Esophagus squamous epithelium (tissue), 5 donors: ENCODE measurements at regions not wholly inside any gene's neighbourhood (a gene's known extent, or its start where the extent isn't known, plus 50 kb on each side); places are given as distances from the start of the nearest gene placed in this dataset.

Experiments used
- DNase-seq: peaks from one replicate; lab custom pipeline; 2025; lab: John Stamatoyannopoulos, UW
- H3K27ac ChIP-seq, 4 donors: fragments of 200-600 bp; sonication (generic); one replicate each; pipeline ENCODE4 v1.5.1; 2016 to 2019; ENCODE audit warnings: mild to moderate bottlenecking in 1 of 4
- H3K27me3 ChIP-seq, 4 donors: fragments of 200-600 bp; sonication (generic); 1 replicate in 3 of 4; 2 replicates in 1 of 4; pipeline versions ENCODE4 v1.5.1 to v1.6.0; 2017 to 2021; ENCODE audit warnings: antibody characterized with exemption in 1 of 4
- H3K36me3 ChIP-seq, 3 donors: fragments of 200-600 bp; sonication (generic); one replicate each; pipeline ENCODE4 v1.5.1; 2016 to 2019
- H3K4me1 ChIP-seq, 3 donors: fragments of 200-600 bp; sonication (generic); one replicate each; pipeline ENCODE4 v1.5.1; 2017 to 2019
- H3K4me3 ChIP-seq, 4 donors: fragments of 200-600 bp; sonication (generic); 1 replicate in 3 of 4; 2 replicates in 1 of 4; pipeline ENCODE4 v1.5.1; 2016 to 2019; ENCODE audit warnings: mild to moderate bottlenecking in 2 of 4, moderate library complexity in 1 of 4
- H3K9me3 ChIP-seq, 3 donors: fragments of 200-600 bp; sonication (generic); one replicate each; pipeline ENCODE4 v1.5.1; 2016 to 2019
- POLR2A ChIP-seq, 4 donors: fragments of 450-650 bp; IDR thresholded peaks; one replicate each; pipeline ENCODE4 v1.6.1; 2017; ENCODE audit warnings: antibody characterized with exemption in 4 of 4, mild to moderate bottlenecking in 4 of 4, moderate library complexity in 3 of 4
- WGBS, 2 donors: methylation state at CpG; one replicate each; pipeline ENCODE4 v1.1.5; 2018; 5-methylcytosine and 5-hydroxymethylcytosine counted together
- intact Hi-C: fragments of 100-400 bp; cut with DNase I; formaldehyde crosslinking; loops from one replicate; pipeline ENCODE4 v1.15.0; 2022
- TF ChIP-seq, protein P1 (sequence below), 6 experiments: fragments of 450-650 bp in 4 of 6; fragments of 200-600 bp in 2 of 6; sonication (generic) in 2 of 6; IDR thresholded peaks; one replicate each; pipeline ENCODE4 v1.5.1; 2016 to 2019; ENCODE audit warnings: antibody characterized with exemption in 6 of 6, mild to moderate bottlenecking in 4 of 6, moderate library complexity in 4 of 6
- donor health status: DM: yes; HTN: yes; CAD: no.

DNA sequence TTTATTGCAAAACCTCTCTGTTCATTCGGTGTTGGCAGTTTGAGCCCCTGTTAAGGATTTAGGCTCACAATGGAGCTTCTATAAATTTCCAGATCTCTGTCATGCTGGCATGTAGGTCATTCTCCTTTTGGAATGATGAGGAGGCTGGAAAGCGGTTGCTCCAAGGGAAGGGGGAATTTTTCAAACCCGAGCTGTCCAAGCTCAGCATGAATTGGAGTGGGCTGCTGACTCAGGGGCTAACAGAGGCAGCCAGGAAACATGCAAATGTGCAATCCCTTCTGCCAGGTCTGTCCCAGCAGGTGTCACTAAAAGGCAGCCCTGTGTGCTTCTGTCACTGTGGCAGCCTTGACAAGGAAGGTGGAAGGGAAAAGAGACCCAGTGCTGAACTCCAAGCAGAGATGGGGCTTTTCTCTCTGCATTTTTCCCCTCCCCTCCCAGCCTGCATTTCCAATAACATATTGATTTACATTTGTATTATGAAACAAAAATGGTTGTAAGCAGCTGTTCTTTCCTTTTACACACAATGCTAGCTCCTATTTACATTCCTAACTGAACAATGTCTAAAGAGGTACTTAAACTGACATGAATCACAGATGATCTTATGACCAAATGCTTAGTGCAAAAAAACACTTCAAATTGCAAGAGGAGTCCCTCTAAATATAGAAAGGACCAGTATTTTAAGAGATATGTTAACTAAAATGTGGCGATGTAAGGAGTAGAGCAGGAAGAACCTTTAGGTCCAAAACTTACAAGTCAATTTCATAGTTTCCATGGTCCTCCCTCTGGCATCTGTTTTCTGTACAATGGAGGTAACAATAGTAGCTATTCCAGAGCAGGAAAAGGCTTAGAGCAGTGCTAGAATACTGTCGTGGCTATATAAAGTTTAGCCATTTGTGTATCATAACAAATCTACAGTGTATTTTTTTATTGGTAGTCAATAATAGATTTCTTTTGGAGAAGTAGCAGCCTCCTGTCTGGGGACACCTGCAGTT is 84.5 kb upstream of the ATP10A start:
- no peak for DNase-seq
- no peaks in the 10 kb centered on the region for H3K4me1 ChIP-seq
- no peak overlapping the region for H3K4me3 ChIP-seq
- no peaks in the 10 kb centered on the region for H3K36me3 ChIP-seq
- intact Hi-C loops: no loop called here
- no peaks in the 10 kb centered on the region for H3K27me3 ChIP-seq
- 32 to 52% methylated on average over 3 to 5 of the region's 5 CpGs for WGBS, 2 donors
- TF ChIP-seq, protein P1, sequence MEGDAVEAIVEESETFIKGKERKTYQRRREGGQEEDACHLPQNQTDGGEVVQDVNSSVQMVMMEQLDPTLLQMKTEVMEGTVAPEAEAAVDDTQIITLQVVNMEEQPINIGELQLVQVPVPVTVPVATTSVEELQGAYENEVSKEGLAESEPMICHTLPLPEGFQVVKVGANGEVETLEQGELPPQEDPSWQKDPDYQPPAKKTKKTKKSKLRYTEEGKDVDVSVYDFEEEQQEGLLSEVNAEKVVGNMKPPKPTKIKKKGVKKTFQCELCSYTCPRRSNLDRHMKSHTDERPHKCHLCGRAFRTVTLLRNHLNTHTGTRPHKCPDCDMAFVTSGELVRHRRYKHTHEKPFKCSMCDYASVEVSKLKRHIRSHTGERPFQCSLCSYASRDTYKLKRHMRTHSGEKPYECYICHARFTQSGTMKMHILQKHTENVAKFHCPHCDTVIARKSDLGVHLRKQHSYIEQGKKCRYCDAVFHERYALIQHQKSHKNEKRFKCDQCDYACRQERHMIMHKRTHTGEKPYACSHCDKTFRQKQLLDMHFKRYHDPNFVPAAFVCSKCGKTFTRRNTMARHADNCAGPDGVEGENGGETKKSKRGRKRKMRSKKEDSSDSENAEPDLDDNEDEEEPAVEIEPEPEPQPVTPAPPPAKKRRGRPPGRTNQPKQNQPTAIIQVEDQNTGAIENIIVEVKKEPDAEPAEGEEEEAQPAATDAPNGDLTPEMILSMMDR (IDR thresholded peaks at IDR 0.05): peak in 1 of 6 experiments; percentile 13
- TF ChIP-seq POLR2A (IDR thresholded peaks at IDR 0.05): no peak
- no peak overlapping the region for H3K27ac ChIP-seq
- H3K9me3 ChIP-seq: no peaks in the 10 kb centered on the region

DNA sequence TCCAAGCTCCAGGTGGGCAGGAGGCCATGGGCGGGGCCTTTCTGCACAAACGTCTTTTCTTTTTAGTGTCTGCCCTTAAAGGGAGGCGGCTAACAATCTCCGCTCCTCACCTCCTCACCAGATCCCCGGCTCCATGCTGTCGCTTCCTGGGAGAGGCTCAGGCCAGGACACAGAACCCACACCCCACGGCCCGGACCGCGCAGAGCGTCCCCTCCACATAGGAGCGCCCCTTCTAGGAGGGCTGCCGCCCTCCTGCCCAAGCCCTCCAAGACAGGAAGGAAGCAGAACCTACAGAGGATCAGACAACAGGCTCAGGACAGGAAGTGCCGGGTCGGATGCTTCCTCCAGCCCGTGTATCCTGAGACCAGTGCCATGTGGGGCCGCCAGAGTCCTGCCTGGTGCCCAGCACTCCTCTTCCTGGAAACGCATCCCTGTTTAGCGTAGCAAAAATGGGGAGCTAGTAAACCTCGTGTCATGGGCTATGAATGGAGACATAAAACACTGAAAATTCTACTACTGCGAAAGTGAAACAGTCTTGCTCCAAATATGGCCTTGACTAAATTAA is 83.2 kb upstream of the ATP10A start:
- no peak overlapping the region for H3K27ac ChIP-seq
- TF ChIP-seq, protein P1 (IDR thresholded peaks at IDR 0.05): no peak
- no peak for TF ChIP-seq POLR2A (IDR thresholded peaks at IDR 0.05)
- no peak for DNase-seq
- WGBS, 2 donors: 56 to 73% methylated on average over 8 to 13 of the region's 21 CpGs
- H3K4me3 ChIP-seq: no peak overlapping the region
- no peaks in the 10 kb centered on the region for H3K9me3 ChIP-seq
- intact Hi-C loops: no loop called here
- no peaks in the 10 kb centered on the region for H3K4me1 ChIP-seq
- no peaks in the 10 kb centered on the region for H3K27me3 ChIP-seq
- no peaks in the 10 kb centered on the region for H3K36me3 ChIP-seq

DNA sequence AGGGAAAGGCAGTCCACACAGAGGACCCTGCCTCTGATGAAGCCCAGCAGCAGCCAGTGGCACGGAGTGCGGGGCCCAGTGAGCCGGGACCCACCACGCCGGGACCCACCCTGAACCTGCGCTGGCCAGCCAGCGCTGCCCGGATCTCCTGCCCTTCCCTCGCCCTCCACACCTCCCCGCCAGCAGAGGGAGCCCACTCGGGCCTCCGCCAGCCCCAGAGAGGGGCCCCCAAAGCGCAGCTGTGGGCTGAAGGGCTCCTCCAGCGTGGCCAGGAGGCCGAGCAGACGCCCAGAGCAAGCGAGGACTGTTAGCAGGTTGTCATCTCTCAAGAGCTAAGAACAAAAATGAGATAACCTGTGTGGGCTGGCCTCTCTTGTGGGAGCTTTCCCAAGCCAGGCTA is 81.3 kb upstream of the ATP10A start:
- TF ChIP-seq, protein P1 (IDR thresholded peaks at IDR 0.05): no peak
- TF ChIP-seq POLR2A (IDR thresholded peaks at IDR 0.05): no peak
- no peaks in the 10 kb centered on the region for H3K36me3 ChIP-seq
- H3K27me3 ChIP-seq: no peaks in the 10 kb centered on the region
- intact Hi-C loops: no loop called here
- H3K9me3 ChIP-seq: no peaks in the 10 kb centered on the region
- H3K4me1 ChIP-seq: no peaks in the 10 kb centered on the region
- 97 to 100% methylated on average over 2 to 6 of the region's 17 CpGs for WGBS, 2 donors
- H3K27ac ChIP-seq: no peak overlapping the region
- H3K4me3 ChIP-seq: no peak overlapping the region
- DNase-seq: no peak

DNA sequence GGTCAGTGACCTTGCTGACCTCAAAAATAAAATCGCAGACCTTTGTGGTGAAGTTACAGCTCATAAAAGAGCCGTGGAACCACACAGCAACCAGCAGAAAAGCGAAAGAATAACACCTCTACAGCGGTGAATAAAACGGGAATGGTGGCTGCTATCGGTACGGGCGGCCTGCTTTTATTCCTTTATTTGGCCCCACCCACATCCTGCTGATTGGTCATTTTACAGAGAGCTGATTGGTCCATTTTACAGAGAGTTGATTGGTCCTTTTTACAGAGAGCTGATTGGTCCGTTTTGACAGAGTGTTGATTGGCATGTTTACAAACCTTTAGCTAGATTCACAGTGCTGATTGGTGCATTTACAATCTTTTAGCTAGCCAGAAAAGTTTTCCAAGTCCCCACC is 80.7 kb upstream of the ATP10A start:
- H3K4me1 ChIP-seq: no peaks in the 10 kb centered on the region
- intact Hi-C loops: no loop called here
- WGBS, 2 donors: 78 to 85% methylated on average over 7 to 9 of the region's 9 CpGs

More for the DNA sequence above, 80.7 kb upstream of the ATP10A start:
- Histone ChIP-seq H3K4me3 (no peak overlapping the region), H3K27ac (no peak overlapping the region), H3K36me3 (no peaks in the 10 kb centered on the region), H3K9me3 (no peaks in the 10 kb centered on the region), H3K27me3 (no peaks in the 10 kb centered on the region)
- DNase-seq: no peak
- no peak for TF ChIP-seq POLR2A (IDR thresholded peaks at IDR 0.05)
- TF ChIP-seq, protein P1 (IDR thresholded peaks at IDR 0.05): no peak
